Chondrocyte (in vitro differentiated cells): ENCODE measurements at regions not wholly inside any gene's neighbourhood (a gene's known extent, or its start where the extent isn't known, plus 50 kb on each side); places are given as distances from the start of the nearest gene placed in this dataset.

Experiments
- DNase-seq: peaks from one replicate; pipeline ENCODE4 v3.0.0; 2021; ENCODE audit warnings: mixed read lengths, low spot score
- H3K27ac Mint-ChIP-seq: one replicate; pipeline ENCODE4 v1.8.0; 2021; ENCODE audit warnings: mild to moderate bottlenecking, moderate library complexity, mixed read lengths; ENCODE audit not compliant: unreplicated experiment
- H3K27me3 Mint-ChIP-seq: 2 replicates; pipeline ENCODE4 v1.8.0; 2021; ENCODE audit warnings: low read depth, mixed read lengths
- H3K36me3 Mint-ChIP-seq: 2 replicates; pipeline ENCODE4 v1.8.0; 2021; ENCODE audit warnings: low read depth, mixed read lengths
- H3K4me1 Mint-ChIP-seq: 2 replicates; pipeline ENCODE4 v1.8.0; 2021; ENCODE audit warnings: low read depth, mild to moderate bottlenecking, mixed read lengths
- H3K4me3 Mint-ChIP-seq: one replicate; pipeline ENCODE4 v1.8.0; 2021; ENCODE audit warnings: mild to moderate bottlenecking, moderate library complexity, mixed read lengths; ENCODE audit not compliant: unreplicated experiment
- H3K9me3 Mint-ChIP-seq: 2 replicates; pipeline ENCODE4 v1.8.0; 2021; ENCODE audit warnings: low read depth, mixed read lengths
- CTCF ChIP-seq: fragments of 200-600 bp; sonication (generic); IDR thresholded peaks from 2 replicates; pipeline ENCODE4 v1.5.0; 2021; ENCODE audit warnings: antibody characterized with exemption, mild to moderate bottlenecking, moderate library complexity

GRCh38 chr9:12916042-12916441 lies 141.2 kb downstream of the LURAP1L start:
- peaks cover 3% of the 10 kb centered on the region for H3K9me3 Mint-ChIP-seq

GRCh38 chr9:12920437-12920836 lies 145.6 kb downstream of the LURAP1L start:
- no peak for DNase-seq
- Mint-ChIP-seq H3K4me1 (peaks cover 63% of the 10 kb centered on the region), H3K9me3 (peaks cover 10% of the 10 kb centered on the region), H3K4me3 (no peak overlapping the region), H3K27ac (peak overlapping the region; percentile 33), H3K27me3 (no peaks in the 10 kb centered on the region), H3K36me3 (no peaks in the 10 kb centered on the region)
- TF ChIP-seq CTCF, result no peak

More at GRCh38 chr9:12916042-12916441, 141.2 kb downstream of the LURAP1L start:
- H3K27me3 Mint-ChIP-seq, result no peaks in the 10 kb centered on the region
- no peak overlapping the region for H3K4me3 Mint-ChIP-seq
- TF ChIP-seq CTCF, result no peak
- DNase-seq, result no peak
- H3K36me3 Mint-ChIP-seq, result no peaks in the 10 kb centered on the region
- H3K4me1 Mint-ChIP-seq, result peaks cover 27% of the 10 kb centered on the region
- no peak overlapping the region for H3K27ac Mint-ChIP-seq

GRCh38 chr9:12921621-12922020 lies 146.8 kb downstream of the LURAP1L start:
- H3K9me3 Mint-ChIP-seq, result peaks cover 11% of the 10 kb centered on the region
- H3K36me3 Mint-ChIP-seq, result no peaks in the 10 kb centered on the region
- H3K27ac Mint-ChIP-seq, result peak overlapping the region; percentile 87
- H3K4me3 Mint-ChIP-seq, result no peak overlapping the region
- H3K27me3 Mint-ChIP-seq, result no peaks in the 10 kb centered on the region
- peaks cover 59% of the 10 kb centered on the region for H3K4me1 Mint-ChIP-seq
- DNase-seq, result no peak
- TF ChIP-seq CTCF, result no peak

- peaks cover 54% of the 10 kb centered on the region for H3K4me1 Mint-ChIP-seq
- H3K27me3 Mint-ChIP-seq, result no peaks in the 10 kb centered on the region
- H3K36me3 Mint-ChIP-seq, result no peaks in the 10 kb centered on the region
- H3K4me3 Mint-ChIP-seq, result no peak overlapping the region
- H3K27ac Mint-ChIP-seq, result peak overlapping the region; percentile 97
- peak; percentile 70 for TF ChIP-seq CTCF
- DNase-seq, result no peak
- peaks cover 11% of the 10 kb centered on the region for H3K9me3 Mint-ChIP-seq
These were observed 147.5 kb downstream of the LURAP1L start for GRCh38 chr9:12922224-12922866.

- peaks cover 11% of the 10 kb centered on the region for H3K9me3 Mint-ChIP-seq
- no peaks in the 10 kb centered on the region for H3K27me3 Mint-ChIP-seq
- H3K4me3 Mint-ChIP-seq, result no peak overlapping the region
- no peak for TF ChIP-seq CTCF
- H3K4me1 Mint-ChIP-seq, result peaks cover 51% of the 10 kb centered on the region
- H3K27ac Mint-ChIP-seq, result peak overlapping the region; percentile 97
- H3K36me3 Mint-ChIP-seq, result no peaks in the 10 kb centered on the region
- DNase-seq, result no peak
These were observed 148.7 kb downstream of the LURAP1L start for GRCh38 chr9:12923468-12924009.
